SK-N-MC (cell line): ENCODE measurements at regions not wholly inside any gene's neighbourhood (a gene's known extent, or its start where the extent isn't known, plus 50 kb on each side); places are given as distances from the start of the nearest gene placed in this dataset.

Source experiments
- DNase-seq: peaks from one replicate; pipeline ENCODE4 v3.0.0-alpha.2; 2011; ENCODE audit warnings: low read depth, low spot score
- H3K27ac ChIP-seq: fragments of 200-600 bp; sonication (generic); 2 replicates; pipeline ENCODE4 v1.5.1; 2016; ENCODE audit warnings: mixed run types
- H3K36me3 ChIP-seq: fragments of 200-600 bp; sonication (generic); 2 replicates; pipeline ENCODE4 v1.6.1; 2017; ENCODE audit warnings: antibody characterized with exemption, low read length, mixed read lengths; ENCODE audit not compliant: insufficient read depth
- H3K4me3 ChIP-seq: fragments of 200-600 bp; sonication (generic); 2 replicates; pipeline ENCODE4 v1.5.1; 2016
- H3K9ac ChIP-seq: fragments of 200-600 bp; sonication (generic); 2 replicates; pipeline ENCODE4 v1.8.0; 2017; ENCODE audit warnings: mixed run types, mixed read lengths; ENCODE audit not compliant: insufficient read length
- H3K9me3 ChIP-seq: fragments of 200-600 bp; sonication (generic); 2 replicates; pipeline ENCODE4 v1.6.1; 2017; ENCODE audit warnings: low read depth, mild to moderate bottlenecking, antibody characterized with exemption, low read length, moderate library complexity, mixed read lengths
- EZH2 ChIP-seq: fragments of 200-600 bp; sonication (generic); IDR thresholded peaks from one replicate; pipeline ENCODE4 v1.6.1; 2017; ENCODE audit warnings: antibody characterized with exemption
- FOXP2 ChIP-seq: optimal IDR thresholded peaks from 2 replicates; pipeline ENCODE3; 2011; ENCODE audit warnings: mild to moderate bottlenecking, moderate library complexity; ENCODE audit not compliant: insufficient read depth; ENCODE audit errors: extremely low read length, control extremely low read depth
- POLR2AphosphoS5 ChIP-seq: IDR thresholded peaks from 2 replicates; pipeline ENCODE4 v1.6.1; 2012; ENCODE audit warnings: mild to moderate bottlenecking, low read depth, low read length, borderline replicate concordance

DNA sequence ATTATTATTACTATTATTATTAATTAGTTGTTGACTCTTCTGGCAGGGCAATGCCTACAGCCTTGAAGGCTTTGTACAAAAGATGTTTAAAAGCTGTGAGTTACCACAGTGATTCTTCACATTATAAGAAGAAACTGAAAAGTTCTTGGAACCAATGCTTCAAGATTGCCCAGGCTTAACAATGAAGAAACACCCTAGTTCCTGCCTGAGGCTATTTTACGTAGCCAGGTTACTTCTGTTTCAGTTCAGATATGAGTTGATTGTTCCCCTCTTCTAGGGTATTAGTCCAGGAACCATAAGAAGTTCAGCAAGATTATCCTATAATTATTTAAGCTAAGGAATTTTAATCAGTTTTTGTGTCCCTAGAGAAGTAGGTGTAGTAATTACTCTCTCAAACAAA, 154.6 kb upstream of the CDH12 start:
- Histone ChIP-seq H3K9ac (no peak overlapping the region), H3K27ac (no peak overlapping the region), H3K9me3 (no peaks in the 10 kb centered on the region), H3K36me3 (no peaks in the 10 kb centered on the region), H3K4me3 (no peak overlapping the region)
- no peak for TF ChIP-seq EZH2
- no peak for TF ChIP-seq POLR2AphosphoS5
- TF ChIP-seq FOXP2: no peak
- no peak for DNase-seq

DNA sequence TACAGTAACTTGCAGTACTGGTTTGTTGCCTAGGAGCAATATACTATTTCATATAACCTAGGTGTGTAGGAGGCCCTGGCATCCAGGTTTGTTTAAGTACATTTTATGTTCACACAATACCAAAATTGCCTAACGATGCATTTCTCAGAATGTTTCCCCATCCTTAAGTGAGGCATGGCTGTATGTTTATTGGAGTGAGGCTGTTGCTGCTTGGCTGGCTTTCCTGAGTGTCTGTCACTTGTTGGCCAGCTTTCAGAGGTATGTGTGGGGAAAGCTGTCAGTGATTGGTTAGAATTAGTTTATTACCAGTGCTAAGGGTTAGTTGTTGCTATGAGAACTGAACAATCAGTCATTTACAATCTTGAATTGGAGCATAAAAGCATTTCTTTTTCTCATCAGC, 154.1 kb upstream of the CDH12 start:
- DNase-seq: no peak
- Histone ChIP-seq H3K36me3 (no peaks in the 10 kb centered on the region), H3K9me3 (no peaks in the 10 kb centered on the region), H3K9ac (no peak overlapping the region), H3K4me3 (no peak overlapping the region), H3K27ac (no peak overlapping the region)
- TF ChIP-seq FOXP2 (no peak), POLR2AphosphoS5 (no peak), EZH2 (no peak)

DNA sequence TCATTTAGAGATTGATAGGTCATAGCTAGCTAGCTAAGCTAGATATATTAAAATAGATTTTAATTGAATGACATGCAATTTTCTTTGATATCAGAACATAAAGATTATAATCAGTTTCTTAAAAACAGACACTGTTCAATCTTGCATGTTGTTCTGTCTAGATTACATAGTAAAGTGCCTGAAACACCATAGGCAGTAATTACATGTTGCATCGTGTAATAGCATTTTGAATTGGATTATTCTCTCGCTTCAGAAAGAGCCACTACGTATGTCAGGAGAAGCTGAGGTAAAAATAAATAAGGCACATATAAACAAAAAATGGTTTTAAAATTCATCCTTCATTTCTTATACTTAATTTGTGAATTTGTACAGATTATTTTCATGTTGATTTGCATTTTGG, 148.0 kb upstream of the CDH12 start:
- Histone ChIP-seq H3K9me3 (no peaks in the 10 kb centered on the region), H3K4me3 (no peak overlapping the region), H3K27ac (no peak overlapping the region), H3K9ac (no peak overlapping the region), H3K36me3 (no peaks in the 10 kb centered on the region)
- TF ChIP-seq EZH2: no peak
- DNase-seq: no peak

DNA sequence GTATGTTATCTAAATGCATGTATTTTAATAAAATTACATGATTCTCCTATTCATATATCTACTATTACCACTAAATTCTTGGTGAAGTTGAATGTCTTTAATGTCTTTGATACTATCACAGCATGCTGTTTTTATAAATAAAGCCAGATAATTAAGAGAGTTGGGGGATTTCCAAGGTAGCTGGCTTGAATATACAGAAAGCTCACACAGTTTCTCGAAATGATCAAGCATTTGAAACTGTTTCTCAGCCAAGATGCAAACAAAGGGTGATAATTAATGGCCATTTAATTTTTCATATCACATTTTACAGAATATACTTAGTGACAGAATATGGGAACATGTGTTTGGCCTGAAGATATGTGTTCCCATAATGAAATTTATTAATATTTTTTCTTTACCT, 145.6 kb upstream of the CDH12 start:
- Histone ChIP-seq H3K9me3 (no peaks in the 10 kb centered on the region), H3K4me3 (no peak overlapping the region), H3K9ac (no peak overlapping the region), H3K36me3 (no peaks in the 10 kb centered on the region), H3K27ac (no peak overlapping the region)
- no peak for TF ChIP-seq POLR2AphosphoS5
- TF ChIP-seq FOXP2: no peak
- no peak for TF ChIP-seq EZH2
- no peak for DNase-seq

DNA sequence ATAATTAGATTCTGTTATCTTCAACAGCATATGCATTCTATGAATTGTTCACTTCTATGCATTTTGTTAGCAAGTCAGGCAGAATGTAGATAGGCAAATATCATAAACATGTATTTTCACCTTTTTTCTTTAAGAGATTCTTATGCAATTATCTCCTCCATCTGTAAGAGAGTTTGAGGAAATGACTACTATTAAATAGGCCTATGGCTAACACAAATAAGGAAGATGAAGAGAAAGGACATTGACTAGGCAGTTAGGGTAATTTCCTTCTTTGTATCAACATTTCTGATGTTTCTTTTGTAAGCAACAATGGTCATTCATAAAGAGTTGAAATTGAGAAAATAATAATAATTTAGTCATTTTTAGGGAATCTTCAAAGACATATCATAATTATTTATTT, 145.2 kb upstream of the CDH12 start:
- Histone ChIP-seq H3K27ac (no peak overlapping the region), H3K4me3 (no peak overlapping the region), H3K9ac (no peak overlapping the region), H3K9me3 (no peaks in the 10 kb centered on the region), H3K36me3 (no peaks in the 10 kb centered on the region)
- TF ChIP-seq FOXP2: no peak
- DNase-seq: no peak

DNA sequence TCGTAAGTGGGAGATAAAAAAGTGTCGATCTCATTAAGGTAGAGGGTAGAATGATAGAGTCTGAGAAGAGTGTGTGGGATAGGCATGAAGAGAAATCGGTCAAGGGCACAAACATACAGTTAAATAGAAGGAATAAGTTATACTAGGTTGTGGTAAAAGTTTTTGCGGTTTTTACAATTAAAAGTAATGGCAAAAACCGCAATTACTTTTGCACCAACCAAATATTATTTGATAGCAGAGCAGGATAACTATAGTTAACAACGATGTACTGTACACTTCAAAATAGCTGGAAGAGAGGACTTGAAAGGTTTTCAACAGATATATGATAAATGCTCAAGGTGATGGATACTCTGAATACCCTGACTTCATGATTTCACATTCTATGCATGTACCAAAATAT, 135.8 kb upstream of the CDH12 start:
- DNase-seq: no peak
- TF ChIP-seq FOXP2: no peak
- no peak for TF ChIP-seq EZH2
- no peak for TF ChIP-seq POLR2AphosphoS5
- Histone ChIP-seq H3K36me3 (no peaks in the 10 kb centered on the region), H3K9ac (no peak overlapping the region), H3K4me3 (no peak overlapping the region), H3K27ac (no peak overlapping the region), H3K9me3 (no peaks in the 10 kb centered on the region)

DNA sequence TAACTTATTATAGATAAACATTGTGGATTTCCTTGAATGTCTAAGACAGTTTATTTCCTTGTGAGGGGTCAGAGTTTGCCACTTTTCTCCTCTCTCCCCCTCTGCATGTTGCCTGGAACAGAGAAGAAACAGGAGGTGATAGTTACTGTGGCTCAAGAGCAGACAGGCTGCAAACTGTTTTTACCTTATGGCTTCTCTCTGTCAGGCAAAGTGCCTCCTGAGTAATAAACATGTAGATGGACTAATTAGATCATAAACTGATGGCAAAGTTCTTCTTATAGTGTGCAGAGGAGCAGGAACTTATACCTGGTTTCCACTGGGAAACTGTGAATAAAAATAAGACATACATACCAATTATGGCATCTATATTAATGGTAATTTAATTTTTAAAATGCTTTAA, 133.1 kb upstream of the CDH12 start:
- Histone ChIP-seq H3K27ac (no peak overlapping the region), H3K9me3 (no peaks in the 10 kb centered on the region), H3K9ac (no peak overlapping the region), H3K36me3 (no peaks in the 10 kb centered on the region), H3K4me3 (no peak overlapping the region)
- DNase-seq: no peak
- TF ChIP-seq EZH2 (no peak), POLR2AphosphoS5 (no peak), FOXP2 (no peak)

DNA sequence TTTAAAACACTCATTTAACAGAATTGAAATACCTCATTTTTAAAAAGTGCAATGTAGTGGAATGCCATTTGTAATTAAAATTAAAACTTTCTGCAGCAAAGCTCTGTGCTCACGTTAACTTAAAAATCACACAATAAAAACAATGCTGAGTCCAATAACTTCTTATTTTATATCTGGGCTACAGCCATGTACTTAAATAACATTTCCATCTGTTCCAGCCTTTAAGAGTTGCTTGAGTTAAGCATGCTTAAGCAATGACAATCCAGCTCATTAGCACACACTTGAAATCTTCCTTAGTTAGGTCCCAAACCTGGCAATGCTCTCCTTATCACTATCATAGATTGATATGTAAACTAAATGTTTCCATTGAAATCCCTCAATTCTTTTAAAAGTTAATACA, 132.3 kb upstream of the CDH12 start:
- no peak overlapping the region for H3K27ac ChIP-seq
- no peak overlapping the region for H3K4me3 ChIP-seq
- TF ChIP-seq EZH2 (no peak), POLR2AphosphoS5 (no peak)
- DNase-seq: no peak
- H3K36me3 ChIP-seq: no peaks in the 10 kb centered on the region
- no peak overlapping the region for H3K9ac ChIP-seq
- no peaks in the 10 kb centered on the region for H3K9me3 ChIP-seq

DNA sequence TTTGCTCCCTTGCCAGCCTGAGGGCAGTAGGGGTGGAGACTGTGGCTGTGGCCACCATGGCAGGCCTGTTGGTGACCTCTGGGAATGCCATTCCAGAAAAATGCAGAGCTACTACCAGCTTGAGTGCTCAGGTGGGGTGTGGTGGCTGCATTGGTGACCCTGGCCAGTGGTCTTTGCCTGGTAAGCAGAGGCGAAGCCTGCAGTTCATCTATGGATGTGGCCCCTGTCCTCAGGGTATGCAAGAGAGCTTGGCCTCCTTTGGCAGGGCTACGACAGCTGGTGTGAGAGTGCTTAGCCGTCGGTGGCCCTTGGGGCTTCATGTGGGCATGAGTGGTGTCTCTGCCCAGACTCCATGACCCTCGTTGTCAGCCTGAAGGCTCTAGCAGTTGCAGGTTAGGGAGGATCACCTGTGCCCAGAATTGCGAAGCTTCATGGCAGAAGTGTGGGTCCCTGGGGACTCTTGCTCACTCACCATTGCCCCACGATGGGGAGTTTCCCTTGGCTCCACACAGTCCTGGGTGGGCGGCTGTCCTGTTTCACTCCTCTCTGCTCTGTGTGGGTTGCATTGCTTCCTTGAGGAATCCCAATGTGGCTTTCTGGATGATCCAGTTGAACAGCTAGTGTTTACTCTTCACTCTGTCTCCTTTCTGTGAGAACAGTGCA, 117.9 kb upstream of the CDH12 start:
- DNase-seq: no peak
- H3K9me3 ChIP-seq: no peaks in the 10 kb centered on the region
- H3K27ac ChIP-seq: no peak overlapping the region
- no peak overlapping the region for H3K9ac ChIP-seq
- no peak for TF ChIP-seq EZH2
- no peak for TF ChIP-seq POLR2AphosphoS5
- no peak for TF ChIP-seq FOXP2
- H3K4me3 ChIP-seq: no peak overlapping the region
- H3K36me3 ChIP-seq: no peaks in the 10 kb centered on the region

DNA sequence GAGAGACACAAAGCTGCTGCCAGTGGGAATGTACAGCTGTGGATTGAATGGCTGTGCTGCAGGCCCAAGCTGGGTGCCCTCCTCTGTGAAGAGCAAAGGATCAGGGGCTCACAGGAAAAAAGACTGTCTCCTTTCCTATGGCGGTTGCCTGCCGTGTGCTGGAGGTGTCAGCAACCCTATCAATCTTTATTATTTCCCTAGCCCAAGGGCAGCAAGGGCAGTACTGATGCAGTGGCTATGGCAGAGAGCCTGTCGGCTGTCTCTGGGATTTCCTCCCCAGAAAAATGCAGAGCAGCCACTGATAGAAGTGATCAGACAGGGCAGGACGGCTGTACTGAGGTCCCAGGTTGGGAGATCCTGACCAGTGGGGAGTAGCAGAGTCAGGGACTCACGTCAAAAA, 117.3 kb upstream of the CDH12 start:
- no peak overlapping the region for H3K4me3 ChIP-seq
- DNase-seq: no peak
- no peak overlapping the region for H3K9ac ChIP-seq
- no peak for TF ChIP-seq POLR2AphosphoS5
- no peak for TF ChIP-seq FOXP2
- no peak for TF ChIP-seq EZH2
- no peaks in the 10 kb centered on the region for H3K36me3 ChIP-seq
- no peak overlapping the region for H3K27ac ChIP-seq
- H3K9me3 ChIP-seq: no peaks in the 10 kb centered on the region
